ENCODE measurements at regions not wholly inside any gene's neighbourhood (a gene's known extent, or its start where the extent isn't known, plus 50 kb on each side); places are given as distances from the start of the nearest gene placed in this dataset.

GRCh38 chr10:107554333-107554732 lies 389.8 kb upstream of the SORCS1 start:
- TF ChIP-seq CTCF (conservative IDR thresholded peaks at IDR 0.05; ENCODE audit: low read depth, low read length) (no peak), POLR2A (IDR thresholded peaks at IDR 0.05; ENCODE audit: low read depth, low read length) (no peak), RFX5 (IDR thresholded peaks at IDR 0.05; ENCODE audit: low read depth, low read length) (no peak), MAZ (IDR thresholded peaks at IDR 0.05; ENCODE audit: borderline replicate concordance, low read depth, low read length) (no peak), RAD21 (IDR thresholded peaks at IDR 0.05; ENCODE audit: low read length) (no peak)

Data from IMR-90 (cell line).